ENCODE measurements at regions not wholly inside any gene's neighbourhood (a gene's known extent, or its start where the extent isn't known, plus 50 kb on each side); places are given as distances from the start of the nearest gene placed in this dataset.

GRCh38 chr5:136738829-136739228, 373.5 kb upstream of the TRPC7 start:
- TF ChIP-seq CTCF (IDR thresholded peaks at IDR 0.05) (no peak), ZFX (IDR thresholded peaks at IDR 0.05; ENCODE audit: borderline replicate concordance) (no peak)

Data from 22Rv1 (cell line).